VCaP (cell line): ENCODE measurements at regions not wholly inside any gene's neighbourhood (a gene's known extent, or its start where the extent isn't known, plus 50 kb on each side); places are given as distances from the start of the nearest gene placed in this dataset.

Source experiments
- H3K27ac ChIP-seq: fragments of 450-650 bp; 2 replicates; pipeline ENCODE4 v1.5.1; 2017
- TF ChIP-seq, protein P1 (sequence below): fragments of 450-650 bp; conservative IDR thresholded peaks from 2 replicates; pipeline ENCODE4 v1.5.1; 2017; ENCODE audit warnings: mild to moderate bottlenecking, moderate library complexity

DNA sequence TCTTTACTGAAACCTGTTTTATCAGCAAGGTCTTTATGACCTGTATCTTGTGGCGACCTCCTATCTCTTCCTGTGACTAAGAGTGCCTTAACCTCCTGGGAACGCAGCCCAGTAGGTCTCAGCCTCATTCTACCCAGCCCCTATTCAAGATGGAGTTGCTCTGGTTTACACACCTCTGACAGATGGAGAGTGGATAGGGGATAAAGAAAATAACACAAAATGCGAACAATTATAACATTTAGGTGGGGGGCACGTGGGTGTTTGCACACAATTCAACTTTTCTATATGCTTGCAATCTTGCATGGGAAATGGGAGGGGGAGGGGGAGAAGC is 83.3 kb downstream of the RMI2 start:
- TF ChIP-seq, protein P1, sequence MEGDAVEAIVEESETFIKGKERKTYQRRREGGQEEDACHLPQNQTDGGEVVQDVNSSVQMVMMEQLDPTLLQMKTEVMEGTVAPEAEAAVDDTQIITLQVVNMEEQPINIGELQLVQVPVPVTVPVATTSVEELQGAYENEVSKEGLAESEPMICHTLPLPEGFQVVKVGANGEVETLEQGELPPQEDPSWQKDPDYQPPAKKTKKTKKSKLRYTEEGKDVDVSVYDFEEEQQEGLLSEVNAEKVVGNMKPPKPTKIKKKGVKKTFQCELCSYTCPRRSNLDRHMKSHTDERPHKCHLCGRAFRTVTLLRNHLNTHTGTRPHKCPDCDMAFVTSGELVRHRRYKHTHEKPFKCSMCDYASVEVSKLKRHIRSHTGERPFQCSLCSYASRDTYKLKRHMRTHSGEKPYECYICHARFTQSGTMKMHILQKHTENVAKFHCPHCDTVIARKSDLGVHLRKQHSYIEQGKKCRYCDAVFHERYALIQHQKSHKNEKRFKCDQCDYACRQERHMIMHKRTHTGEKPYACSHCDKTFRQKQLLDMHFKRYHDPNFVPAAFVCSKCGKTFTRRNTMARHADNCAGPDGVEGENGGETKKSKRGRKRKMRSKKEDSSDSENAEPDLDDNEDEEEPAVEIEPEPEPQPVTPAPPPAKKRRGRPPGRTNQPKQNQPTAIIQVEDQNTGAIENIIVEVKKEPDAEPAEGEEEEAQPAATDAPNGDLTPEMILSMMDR = no peak
- no peak overlapping the region for H3K27ac ChIP-seq

DNA sequence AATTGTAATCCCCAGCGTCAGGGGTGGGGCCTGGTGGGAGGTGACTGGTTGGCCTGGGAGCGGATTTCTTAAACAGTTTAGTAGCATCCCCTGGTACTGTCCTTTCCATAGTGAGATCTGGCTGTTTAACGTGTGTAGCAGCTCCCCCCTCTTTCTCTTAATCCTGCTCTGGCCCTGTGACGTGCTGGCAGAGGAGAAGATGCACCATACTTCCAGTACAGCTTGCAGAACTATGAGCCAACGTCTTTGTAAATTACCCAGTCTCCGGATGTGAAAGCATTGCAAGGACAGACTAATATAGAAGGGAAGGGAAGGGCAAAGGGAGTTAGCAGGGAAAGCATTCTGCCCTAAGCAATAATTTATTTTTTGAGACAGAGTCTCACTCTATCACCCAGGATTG is 83.9 kb downstream of the RMI2 start:
- H3K27ac ChIP-seq = peak overlapping the region; percentile 42; the same call in 1 of the 2 replicates
- TF ChIP-seq, protein P1 = no peak

DNA sequence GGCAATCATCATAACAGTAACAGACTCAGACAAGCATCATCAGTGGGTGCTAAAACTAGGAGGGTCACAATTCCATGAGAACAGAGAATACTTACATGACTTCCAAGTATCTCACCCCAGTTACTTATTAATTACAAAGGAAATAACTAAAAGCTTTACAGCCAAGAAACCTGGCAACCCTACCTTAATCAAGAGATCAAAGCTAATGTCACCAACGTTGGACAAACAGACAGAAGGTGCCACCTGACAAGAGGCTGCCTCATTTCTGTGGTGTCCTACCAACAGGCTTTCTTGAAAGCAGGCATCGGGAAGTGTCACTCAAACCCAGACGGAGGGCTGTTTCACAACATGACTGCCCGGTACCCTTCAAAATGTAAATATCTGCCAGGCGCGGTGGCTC is 84.6 kb downstream of the RMI2 start:
- H3K27ac ChIP-seq = peak overlapping the region; percentile 42
- TF ChIP-seq, protein P1 = no peak

DNA sequence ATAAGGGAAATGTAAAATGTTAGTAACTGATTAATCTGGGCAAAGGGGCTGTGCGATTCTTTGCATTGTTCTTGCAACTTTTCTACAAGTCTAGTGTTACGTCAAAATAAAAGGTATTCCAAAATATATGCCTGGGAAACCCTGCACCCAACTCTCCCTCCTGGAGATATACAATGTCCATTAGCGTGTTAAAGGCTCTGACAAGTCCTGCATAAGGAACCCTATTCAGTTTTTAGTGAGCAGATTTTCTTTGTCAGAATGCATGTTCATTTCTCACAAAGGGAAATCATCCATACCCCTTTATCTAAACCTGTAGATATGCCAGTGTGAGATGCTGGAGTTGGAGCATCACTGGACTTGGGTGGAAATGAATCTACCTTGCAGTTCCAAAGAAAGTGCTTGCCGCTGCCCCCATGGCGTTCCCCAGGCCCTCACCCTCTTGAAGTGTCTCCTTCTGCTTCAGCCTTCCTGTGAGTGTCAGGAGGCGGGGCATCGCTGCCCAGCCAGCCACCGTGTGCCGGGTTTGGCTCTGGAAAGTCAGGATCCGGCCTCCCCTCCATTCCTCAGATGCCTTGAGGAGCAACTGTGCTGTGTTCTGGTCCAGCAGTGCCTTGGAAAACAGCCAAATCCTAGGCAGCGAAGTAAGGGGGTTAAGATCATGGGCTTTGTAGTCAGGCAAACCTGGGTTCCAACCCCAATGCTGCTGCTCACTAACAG is 85.5 kb downstream of the RMI2 start:
- TF ChIP-seq, protein P1 = no peak

DNA sequence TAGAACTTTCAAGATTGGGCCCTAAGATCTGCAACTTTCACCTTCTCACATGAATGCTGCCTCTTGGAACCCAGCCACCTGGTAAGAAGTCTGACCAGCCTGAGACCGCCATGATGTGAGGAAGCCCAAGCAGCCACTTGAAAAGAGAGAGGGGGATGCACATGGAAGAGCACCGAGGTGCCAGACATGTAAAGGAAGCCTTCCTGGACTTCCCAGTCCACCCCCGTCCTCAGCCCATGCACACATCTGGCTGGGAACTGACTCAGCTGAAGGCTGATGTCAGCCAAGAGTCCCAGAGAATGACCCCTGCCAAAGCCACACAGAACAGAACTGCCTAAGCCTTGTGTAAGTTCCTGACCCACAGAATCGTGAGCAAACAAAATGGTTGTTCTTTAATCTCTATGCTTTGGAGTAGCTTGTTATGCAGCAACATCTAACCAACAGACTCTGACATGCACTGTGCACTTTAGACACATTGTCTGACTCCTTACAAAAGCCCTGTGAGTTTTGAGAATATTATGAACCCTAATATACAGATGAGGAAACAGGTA is 86.7 kb downstream of the RMI2 start:
- TF ChIP-seq, protein P1 = no peak
- no peak overlapping the region for H3K27ac ChIP-seq

More for the DNA sequence above, 85.5 kb downstream of the RMI2 start:
- H3K27ac ChIP-seq = peak overlapping the region; percentile 42

DNA sequence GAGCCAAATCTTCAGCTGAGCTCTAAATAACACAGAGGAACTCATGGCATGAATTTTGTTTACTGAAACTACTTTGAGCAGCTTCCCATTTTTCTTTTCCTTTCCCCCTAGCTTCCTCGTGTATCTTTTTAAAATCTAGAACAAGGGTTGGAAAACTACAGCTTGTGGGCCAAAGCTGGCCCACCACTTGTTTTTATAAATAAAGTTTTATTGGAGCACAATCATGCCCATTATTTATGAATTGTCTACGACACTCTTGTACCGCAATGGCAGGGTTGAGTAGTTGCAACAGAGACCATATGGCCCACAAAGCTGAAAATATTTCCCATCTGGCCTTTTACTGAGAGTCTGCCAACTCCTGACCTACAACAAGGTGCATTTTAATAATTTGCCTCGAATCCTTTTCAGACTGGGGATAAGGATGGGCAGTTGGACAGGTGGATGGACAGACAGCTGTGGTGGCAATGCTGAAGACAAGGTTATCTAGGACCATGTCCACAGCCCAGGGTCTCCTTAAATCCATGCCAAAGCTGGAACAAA is 87.7 kb downstream of the RMI2 start:
- TF ChIP-seq, protein P1 = no peak
- no peak overlapping the region for H3K27ac ChIP-seq

DNA sequence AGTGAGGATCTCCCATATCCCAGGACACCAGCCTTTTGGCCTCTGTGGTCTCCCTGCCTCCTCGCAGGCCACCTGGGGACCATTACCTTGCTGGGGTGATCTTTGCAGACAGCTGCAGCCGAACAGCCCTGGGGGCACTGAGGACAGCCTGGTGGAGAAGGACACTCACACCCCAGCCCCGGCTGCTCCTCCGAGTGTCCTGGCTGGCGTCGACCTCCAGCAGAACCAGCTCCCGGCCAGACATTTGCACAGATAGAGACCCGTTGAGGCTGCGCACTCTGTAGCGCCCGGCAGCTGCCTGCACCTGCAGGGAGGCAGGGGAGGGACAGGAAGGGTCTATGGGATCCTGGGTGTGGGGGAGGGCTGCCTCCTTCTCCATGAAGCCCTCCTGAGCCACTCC is 90.3 kb downstream of the RMI2 start:
- no peak overlapping the region for H3K27ac ChIP-seq
- TF ChIP-seq, protein P1 = no peak
